SU-DHL-6 (cell line): ENCODE measurements at regions not wholly inside any gene's neighbourhood (a gene's known extent, or its start where the extent isn't known, plus 50 kb on each side); places are given as distances from the start of the nearest gene placed in this dataset.

Experiments
- EZH2phosphoT487 ChIP-seq: fragments of 200-600 bp; sonication (generic), shearing (Covaris generic); conservative IDR thresholded peaks from 2 replicates; pipeline ENCODE4 v1.6.1; 2018; ENCODE audit warnings: mild to moderate bottlenecking, antibody characterized with exemption, low read length, moderate library complexity, mixed read lengths
- TF ChIP-seq, protein P1 (sequence below): fragments of 200-600 bp; sonication (generic); IDR thresholded peaks from one replicate; pipeline ENCODE4 v1.5.1; 2017; ENCODE audit warnings: antibody characterized with exemption, mild to moderate bottlenecking, low read length, moderate library complexity; ENCODE audit not compliant: insufficient read depth, poor library complexity, severe bottlenecking

DNA sequence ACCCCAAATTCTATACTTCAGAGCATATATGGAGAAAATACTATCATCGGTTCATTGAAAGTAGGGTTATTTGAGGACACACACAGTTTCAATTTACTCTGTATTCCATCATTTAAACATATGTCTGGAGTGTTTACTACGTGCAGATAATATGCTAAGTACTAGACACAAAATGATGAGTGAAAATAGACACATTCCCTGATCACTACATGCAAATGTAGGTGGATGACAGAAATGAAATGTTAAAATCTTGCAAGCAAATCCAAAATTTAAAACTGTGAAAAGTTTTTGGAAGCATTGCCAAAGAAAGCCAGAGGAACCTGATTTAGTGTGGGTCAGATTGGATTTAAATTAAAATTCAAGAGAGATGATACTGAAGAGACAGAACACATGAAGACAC, 1106.6 kb downstream of the CBLN2 start:
- TF ChIP-seq, protein P1, sequence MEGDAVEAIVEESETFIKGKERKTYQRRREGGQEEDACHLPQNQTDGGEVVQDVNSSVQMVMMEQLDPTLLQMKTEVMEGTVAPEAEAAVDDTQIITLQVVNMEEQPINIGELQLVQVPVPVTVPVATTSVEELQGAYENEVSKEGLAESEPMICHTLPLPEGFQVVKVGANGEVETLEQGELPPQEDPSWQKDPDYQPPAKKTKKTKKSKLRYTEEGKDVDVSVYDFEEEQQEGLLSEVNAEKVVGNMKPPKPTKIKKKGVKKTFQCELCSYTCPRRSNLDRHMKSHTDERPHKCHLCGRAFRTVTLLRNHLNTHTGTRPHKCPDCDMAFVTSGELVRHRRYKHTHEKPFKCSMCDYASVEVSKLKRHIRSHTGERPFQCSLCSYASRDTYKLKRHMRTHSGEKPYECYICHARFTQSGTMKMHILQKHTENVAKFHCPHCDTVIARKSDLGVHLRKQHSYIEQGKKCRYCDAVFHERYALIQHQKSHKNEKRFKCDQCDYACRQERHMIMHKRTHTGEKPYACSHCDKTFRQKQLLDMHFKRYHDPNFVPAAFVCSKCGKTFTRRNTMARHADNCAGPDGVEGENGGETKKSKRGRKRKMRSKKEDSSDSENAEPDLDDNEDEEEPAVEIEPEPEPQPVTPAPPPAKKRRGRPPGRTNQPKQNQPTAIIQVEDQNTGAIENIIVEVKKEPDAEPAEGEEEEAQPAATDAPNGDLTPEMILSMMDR, result no peak
- TF ChIP-seq EZH2phosphoT487, result no peak
